Fibroblast of villous mesenchyme (primary cell): ENCODE measurements at regions not wholly inside any gene's neighbourhood (a gene's known extent, or its start where the extent isn't known, plus 50 kb on each side); places are given as distances from the start of the nearest gene placed in this dataset.

Experiments
- DNase-seq: peaks from one replicate; pipeline ENCODE4 v3.0.0-alpha.2; 2010; ENCODE audit warnings: low read depth
- H3K4me3 ChIP-seq: 2 replicates; pipeline ENCODE4 v1.5.1; 2011; ENCODE audit warnings: low read depth, mild to moderate bottlenecking, low read length
- TF ChIP-seq, protein P1 (sequence below): IDR thresholded peaks from 2 replicates; pipeline ENCODE4 v1.5.1; 2012; ENCODE audit warnings: low read depth, mild to moderate bottlenecking, low read length; ENCODE audit not compliant: insufficient read depth

DNA sequence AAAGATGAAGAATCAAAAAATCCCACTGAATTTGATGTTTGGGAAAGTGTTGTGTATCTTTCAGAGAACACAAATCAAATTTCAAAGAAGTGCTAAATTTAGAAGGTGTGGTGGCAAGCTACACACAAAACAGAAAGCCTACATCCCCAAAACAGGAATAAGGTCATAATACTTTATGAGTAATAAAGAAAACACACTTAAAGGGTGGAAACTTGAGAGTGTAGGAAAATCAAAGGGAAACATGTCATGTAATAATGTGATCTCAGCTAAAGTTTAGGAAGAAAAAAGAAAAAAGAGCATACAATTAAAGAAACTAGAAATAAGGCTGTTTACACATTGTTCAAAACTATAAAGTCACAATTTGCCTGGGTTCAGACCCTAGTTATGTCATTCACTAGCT, 668.7 kb downstream of the PCDH17 start:
- TF ChIP-seq, protein P1, sequence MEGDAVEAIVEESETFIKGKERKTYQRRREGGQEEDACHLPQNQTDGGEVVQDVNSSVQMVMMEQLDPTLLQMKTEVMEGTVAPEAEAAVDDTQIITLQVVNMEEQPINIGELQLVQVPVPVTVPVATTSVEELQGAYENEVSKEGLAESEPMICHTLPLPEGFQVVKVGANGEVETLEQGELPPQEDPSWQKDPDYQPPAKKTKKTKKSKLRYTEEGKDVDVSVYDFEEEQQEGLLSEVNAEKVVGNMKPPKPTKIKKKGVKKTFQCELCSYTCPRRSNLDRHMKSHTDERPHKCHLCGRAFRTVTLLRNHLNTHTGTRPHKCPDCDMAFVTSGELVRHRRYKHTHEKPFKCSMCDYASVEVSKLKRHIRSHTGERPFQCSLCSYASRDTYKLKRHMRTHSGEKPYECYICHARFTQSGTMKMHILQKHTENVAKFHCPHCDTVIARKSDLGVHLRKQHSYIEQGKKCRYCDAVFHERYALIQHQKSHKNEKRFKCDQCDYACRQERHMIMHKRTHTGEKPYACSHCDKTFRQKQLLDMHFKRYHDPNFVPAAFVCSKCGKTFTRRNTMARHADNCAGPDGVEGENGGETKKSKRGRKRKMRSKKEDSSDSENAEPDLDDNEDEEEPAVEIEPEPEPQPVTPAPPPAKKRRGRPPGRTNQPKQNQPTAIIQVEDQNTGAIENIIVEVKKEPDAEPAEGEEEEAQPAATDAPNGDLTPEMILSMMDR, result no peak
- H3K4me3 ChIP-seq, result no peak overlapping the region
- no peak for DNase-seq

DNA sequence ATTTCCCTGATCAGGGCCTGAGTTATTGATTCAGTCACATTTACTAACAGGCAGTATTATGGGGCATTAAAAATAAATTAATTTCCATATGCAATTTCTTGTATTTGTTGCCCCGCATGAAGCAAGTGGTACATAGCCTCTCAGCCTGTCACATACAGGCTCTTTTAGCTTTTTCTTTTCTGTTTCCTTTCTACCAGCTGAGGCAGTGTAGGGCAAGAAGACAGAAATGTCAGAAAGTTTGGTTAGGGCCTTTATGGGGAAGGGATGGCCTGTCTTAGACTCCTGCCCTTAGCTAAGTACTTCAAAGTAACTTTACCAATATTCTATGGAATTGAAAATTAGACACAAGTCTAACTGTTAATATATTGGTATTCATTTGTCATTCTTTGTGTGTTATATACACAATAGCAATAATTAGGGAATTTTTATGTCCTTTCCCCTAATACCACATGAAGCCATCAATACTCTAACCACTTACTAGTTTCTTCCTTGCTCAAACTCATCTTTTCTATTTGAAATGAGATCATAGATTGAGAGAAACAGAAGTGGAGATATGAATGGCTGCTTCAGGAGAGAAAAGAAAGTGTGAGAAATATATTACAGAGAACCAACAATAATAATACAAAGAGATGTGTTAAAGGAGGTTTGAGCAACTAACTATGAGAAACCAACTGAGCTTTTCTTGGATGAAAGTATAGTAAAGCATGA, 669.6 kb downstream of the PCDH17 start:
- DNase-seq, result no peak
- TF ChIP-seq, protein P1, result no peak
- no peak overlapping the region for H3K4me3 ChIP-seq

DNA sequence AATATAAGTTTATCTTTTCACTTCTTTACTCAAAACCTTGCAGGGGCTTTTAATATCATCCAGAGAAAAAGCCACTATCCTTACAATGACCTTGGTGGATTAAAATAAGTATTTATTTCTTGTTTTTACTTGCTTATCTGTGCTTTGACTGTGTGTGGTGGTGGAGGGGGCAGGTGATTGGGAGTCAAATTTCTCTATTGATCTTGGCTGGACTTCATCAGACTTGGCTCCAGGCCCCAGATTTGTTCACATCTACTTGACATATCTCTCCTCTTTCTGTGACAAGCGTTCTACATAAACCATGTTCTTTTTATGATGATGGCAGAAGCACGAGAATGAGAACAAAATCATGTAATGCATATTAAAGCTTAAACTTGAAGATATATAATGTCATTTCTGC, 670.8 kb downstream of the PCDH17 start:
- DNase-seq, result no peak
- no peak overlapping the region for H3K4me3 ChIP-seq
- TF ChIP-seq, protein P1, result no peak

DNA sequence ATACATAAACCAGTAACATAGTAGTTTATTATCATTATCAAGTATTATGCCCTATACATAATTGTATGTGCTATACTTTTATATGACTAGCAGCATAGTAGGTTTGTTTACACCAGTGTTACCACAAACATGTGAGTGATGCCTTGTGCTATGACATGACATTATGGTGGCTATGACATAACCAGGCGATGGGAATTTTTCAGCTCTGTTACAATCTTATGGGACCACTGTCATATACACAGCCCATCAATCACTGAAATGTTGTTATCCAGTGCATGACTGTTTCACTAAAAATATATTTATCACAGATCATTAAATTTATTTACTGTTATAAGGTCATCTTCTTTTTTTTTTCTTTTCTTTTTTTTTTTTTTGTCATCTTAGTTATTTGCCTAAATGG, 674.5 kb downstream of the PCDH17 start:
- TF ChIP-seq, protein P1, result no peak
- DNase-seq, result no peak
- no peak overlapping the region for H3K4me3 ChIP-seq

DNA sequence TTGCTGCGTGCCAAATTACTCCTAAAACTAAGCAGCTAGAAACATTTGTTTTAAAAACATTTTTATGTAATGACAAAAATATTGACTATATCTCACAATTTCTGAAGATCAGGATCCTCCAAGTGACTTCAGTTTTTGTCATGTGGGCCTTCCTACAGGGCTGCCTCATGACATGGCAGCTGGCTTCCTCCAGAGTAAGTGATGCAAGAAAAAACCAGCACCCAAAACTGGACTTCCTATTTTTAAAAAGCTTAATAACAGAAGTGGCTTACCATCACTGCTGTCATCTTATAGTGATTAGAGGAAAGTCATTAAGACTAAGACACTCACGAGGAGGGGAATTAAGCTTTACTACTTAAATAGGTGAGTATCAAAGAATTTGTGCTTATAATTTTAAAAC, 681.7 kb downstream of the PCDH17 start:
- TF ChIP-seq, protein P1, result no peak
- DNase-seq, result no peak
- no peak overlapping the region for H3K4me3 ChIP-seq

DNA sequence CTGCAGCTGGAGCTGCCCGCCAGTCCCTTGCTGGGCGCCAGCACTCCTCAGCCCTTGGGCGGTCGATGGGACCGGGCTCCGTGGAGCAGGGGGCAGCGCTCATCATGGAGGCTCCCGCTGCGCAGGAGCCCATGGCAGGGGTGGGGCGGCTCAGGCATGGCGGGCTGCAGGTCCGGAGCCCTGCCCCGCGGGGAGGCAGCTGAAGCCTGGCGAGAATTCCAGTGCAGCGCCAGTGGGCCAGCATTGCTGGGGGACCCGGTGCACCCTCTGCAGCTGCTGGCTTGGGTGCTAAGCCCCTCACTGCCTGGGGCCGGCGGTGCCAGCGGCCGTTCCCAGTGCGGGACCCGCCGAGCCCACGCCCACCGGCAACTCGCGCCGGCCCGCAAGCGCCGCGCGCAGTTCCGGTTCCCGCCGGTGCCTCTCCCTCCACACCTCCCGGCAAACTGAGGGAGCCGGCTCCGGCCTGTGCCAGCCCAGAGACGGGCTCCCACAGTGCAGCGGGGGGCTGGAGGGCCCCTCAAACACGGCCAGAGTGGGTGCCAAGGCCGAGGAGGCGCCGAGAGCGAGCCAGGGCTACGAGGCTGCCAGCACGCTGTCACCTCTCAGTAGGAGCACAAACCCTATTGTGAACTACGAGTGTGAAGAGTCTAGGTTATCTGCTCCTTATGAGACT, 687.1 kb downstream of the PCDH17 start:
- H3K4me3 ChIP-seq, result no peak overlapping the region
- no peak for DNase-seq
- TF ChIP-seq, protein P1, result no peak
